Stomach smooth muscle (tissue), 2 donors: ENCODE measurements at regions not wholly inside any gene's neighbourhood (a gene's known extent, or its start where the extent isn't known, plus 50 kb on each side); places are given as distances from the start of the nearest gene placed in this dataset.

ENCODE experiments used
- H3K27ac ChIP-seq: one replicate; pipeline ENCODE4 v1.7.0; 2013; ENCODE audit warnings: mild to moderate bottlenecking, low read length, inconsistent platforms
- H3K27me3 ChIP-seq, 2 donors: one replicate each; pipeline ENCODE4 v1.7.0; 2013; ENCODE audit warnings: low read length in 2 of 2; ENCODE audit not compliant: insufficient read depth in 2 of 2, control insufficient read depth in 1 of 2
- H3K36me3 ChIP-seq, 2 donors: one replicate each; pipeline ENCODE4 v1.7.0; 2013; ENCODE audit warnings: low read length in 2 of 2; ENCODE audit not compliant: control insufficient read depth in 2 of 2, insufficient read depth in 2 of 2
- H3K4me1 ChIP-seq: one replicate; pipeline ENCODE4 v1.7.0; 2013; ENCODE audit warnings: low read length; ENCODE audit not compliant: control insufficient read depth, insufficient read depth
- H3K4me3 ChIP-seq, 2 donors: one replicate each; pipeline ENCODE4 v1.7.0; 2013; ENCODE audit warnings: low read length in 2 of 2
- H3K9ac ChIP-seq, 2 donors: one replicate each; pipeline ENCODE4 v1.7.0; 2013; ENCODE audit warnings: low read length in 2 of 2, mild to moderate bottlenecking in 1 of 2
- H3K9me3 ChIP-seq, 2 donors: one replicate each; pipeline ENCODE4 v1.7.0; 2013; ENCODE audit warnings: low read length in 2 of 2; ENCODE audit not compliant: control insufficient read depth in 2 of 2
- donor health status: healthy.
- donor health status: Pancreatic carcinoma.

DNA sequence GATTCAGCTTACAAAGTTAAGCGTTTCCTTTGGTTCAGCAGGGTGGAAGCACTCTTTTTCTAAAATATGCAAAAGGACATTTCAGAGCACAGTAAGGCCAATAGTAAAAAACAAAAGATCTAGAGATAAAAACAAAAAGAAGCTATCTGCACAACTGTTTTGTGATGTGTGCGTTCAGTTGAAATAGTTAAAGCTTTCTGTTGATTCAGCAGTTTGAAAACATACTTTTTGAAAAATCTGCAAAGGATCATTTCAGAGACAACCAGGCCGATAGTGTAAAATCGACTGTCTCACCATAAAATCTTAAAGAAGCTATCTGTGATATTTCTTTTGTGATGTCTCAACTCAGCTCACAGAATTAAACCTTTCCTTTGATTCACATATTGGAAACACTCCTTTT is 300.0 kb upstream of the ALG10B start:
- Histone ChIP-seq H3K4me3 (no peak overlapping the region), H3K36me3 (no peaks in the 10 kb centered on the region), H3K4me1 (no peaks in the 10 kb centered on the region), H3K9ac (no peak overlapping the region), H3K9me3 (peaks cover 0 to 3% of the 10 kb centered on the region in 2 donors), H3K27ac (no peak overlapping the region), H3K27me3 (no peaks in the 10 kb centered on the region)

DNA sequence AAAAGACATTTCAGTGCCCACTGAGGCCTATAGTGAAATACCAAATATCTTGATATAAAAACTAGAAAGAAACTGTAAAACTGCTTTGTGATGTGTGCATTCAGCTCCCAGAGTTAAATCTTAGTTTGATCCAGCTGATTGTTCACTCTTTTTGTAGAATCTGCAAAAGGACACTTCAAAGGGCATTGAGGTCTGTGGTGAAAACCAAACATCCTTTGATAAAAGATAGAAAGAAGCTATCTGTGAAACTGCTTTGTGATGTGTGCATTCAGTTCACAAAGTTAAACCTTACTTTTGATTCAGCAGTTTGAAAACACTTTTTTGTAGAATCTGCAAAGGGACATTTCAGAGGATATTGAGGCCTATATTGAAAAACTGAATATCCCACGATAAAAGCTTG is 290.7 kb upstream of the ALG10B start:
- no peaks in the 10 kb centered on the region for H3K27me3 ChIP-seq
- peaks cover 0 to 2% of the 10 kb centered on the region in 2 donors for H3K9me3 ChIP-seq
- H3K4me1 ChIP-seq: no peaks in the 10 kb centered on the region
- H3K36me3 ChIP-seq: no peaks in the 10 kb centered on the region
- H3K27ac ChIP-seq: no peak overlapping the region
- no peak overlapping the region for H3K4me3 ChIP-seq
- no peak overlapping the region for H3K9ac ChIP-seq

DNA sequence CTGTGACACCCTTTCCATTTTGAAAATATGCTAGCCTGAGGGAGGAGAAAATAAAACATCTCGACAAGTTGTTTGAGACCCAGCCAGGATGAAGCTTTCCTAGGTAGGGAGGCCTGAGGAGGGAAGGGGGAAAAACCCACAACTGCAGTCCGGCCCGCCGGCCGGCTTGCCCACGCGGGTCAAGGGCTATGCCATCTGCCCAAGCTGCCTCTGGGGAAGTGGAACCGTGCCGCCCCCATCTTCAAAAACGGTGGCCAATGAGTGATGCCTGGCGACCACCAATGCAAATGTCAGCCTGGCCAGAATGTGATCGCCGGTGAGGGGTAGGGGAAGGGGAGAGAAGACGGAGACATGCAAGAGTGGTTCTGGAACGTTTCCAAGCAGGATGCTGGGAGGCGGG is 263.5 kb upstream of the ALG10B start:
- H3K9me3 ChIP-seq: peaks cover 3 to 26% of the 10 kb centered on the region in 2 donors
- no peak overlapping the region for H3K4me3 ChIP-seq

DNA sequence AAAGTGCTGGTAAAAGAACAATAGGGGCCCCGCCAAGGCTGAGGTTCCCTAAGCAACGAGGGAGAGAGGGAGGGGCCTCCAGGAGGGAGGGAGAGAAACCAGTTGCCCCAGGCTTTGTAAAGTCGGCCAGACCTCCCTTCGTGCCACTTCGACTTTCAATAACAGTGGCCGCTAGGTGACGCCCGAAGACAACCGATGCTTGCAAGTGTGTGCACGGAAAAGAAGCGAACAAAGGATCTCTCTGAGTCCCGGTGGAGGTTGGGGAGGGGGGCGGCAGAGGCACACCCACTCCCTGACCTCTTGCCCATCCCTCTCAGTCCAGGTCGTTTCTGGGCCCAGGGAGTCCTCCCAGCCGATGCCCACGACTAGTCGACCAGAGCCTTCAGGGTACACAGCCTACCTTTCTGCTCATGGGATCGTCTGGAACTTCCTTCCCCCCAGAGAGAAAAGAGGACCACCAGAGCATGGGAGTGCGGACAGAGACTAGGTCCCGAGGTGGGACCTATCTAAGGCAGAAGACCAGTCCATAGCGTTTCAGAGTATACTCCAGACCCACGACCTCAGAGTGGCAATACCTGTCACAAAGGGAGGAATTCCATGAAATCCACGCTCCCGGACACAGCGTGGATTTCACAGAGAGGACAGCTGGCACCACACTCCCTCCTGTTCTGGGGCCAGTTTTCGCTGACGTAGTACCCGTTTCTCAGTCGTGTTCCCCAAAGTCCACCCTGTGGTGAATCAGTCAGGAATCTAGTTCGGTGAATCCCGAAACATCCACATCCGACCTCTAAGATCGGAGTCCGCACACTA is 262.7 kb upstream of the ALG10B start:
- no peaks in the 10 kb centered on the region for H3K27me3 ChIP-seq
- H3K4me1 ChIP-seq: no peaks in the 10 kb centered on the region
- H3K36me3 ChIP-seq: no peaks in the 10 kb centered on the region
- H3K4me3 ChIP-seq: no peak overlapping the region
- no peak overlapping the region for H3K9ac ChIP-seq
- H3K27ac ChIP-seq: no peak overlapping the region
- peaks cover 3 to 26% of the 10 kb centered on the region in 2 donors for H3K9me3 ChIP-seq

More for the DNA sequence above, 263.5 kb upstream of the ALG10B start:
- no peak overlapping the region for H3K9ac ChIP-seq
- H3K27ac ChIP-seq: no peak overlapping the region
- H3K27me3 ChIP-seq: no peaks in the 10 kb centered on the region
- H3K36me3 ChIP-seq: no peaks in the 10 kb centered on the region
- no peaks in the 10 kb centered on the region for H3K4me1 ChIP-seq

DNA sequence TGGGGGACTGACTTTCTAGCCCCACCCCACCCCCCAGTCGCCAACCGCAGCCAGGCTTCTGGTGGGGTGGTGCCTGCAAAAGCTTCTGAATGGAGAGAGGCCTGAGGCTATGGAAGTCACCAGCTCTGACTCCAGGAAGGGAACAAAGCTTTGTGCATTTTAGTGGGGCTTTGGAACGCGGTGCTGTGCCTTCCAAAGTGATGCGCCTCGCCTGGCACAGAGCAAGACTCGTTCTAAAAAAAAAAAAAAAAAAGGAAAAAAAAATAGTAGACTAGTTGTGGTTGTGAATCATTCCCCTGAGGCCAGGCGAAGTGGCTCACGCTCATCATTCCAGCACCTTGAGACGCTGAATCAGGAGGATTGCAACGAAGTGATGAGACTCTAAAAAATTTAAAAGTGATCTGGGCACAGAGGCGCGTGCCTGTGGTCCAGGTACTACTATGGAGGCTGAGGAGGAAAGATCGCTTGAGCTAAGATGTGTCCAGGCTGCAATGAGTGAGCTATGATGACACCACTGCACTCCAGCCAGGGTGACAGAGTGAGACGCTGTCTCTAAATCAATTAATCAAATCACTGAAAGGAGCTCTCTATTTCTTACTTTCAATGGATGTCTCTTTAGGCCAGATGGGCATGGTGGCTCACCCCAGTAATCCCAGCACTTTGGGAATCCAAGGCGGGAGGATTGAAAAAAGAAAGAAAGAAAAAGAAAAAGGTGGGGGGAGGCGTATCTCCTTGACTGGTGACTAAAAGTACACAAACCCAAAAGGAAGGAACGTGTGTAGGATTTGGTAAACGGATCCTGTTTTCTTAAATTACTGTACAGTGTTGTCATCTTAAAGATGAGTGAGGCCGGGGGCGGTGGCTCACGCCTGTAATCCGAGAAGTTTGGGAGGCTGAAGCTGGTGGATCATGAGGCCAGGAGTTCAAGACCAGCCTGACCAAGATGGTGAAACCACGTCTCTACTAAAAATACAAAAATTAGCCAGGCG is 259.6 kb upstream of the ALG10B start:
- H3K4me1 ChIP-seq: no peaks in the 10 kb centered on the region
- H3K36me3 ChIP-seq: no peaks in the 10 kb centered on the region
- H3K4me3 ChIP-seq: no peak overlapping the region
- H3K9ac ChIP-seq: no peak overlapping the region
- H3K27ac ChIP-seq: no peak overlapping the region
- H3K9me3 ChIP-seq: peaks cover 3 to 20% of the 10 kb centered on the region in 2 donors
- no peaks in the 10 kb centered on the region for H3K27me3 ChIP-seq

- no peaks in the 10 kb centered on the region for H3K4me1 ChIP-seq
- H3K27me3 ChIP-seq: no peaks in the 10 kb centered on the region
- no peak overlapping the region for H3K4me3 ChIP-seq
- no peak overlapping the region for H3K27ac ChIP-seq
- no peak overlapping the region for H3K9ac ChIP-seq
- no peaks in the 10 kb centered on the region for H3K9me3 ChIP-seq
- H3K36me3 ChIP-seq: no peaks in the 10 kb centered on the region
These were observed 216.9 kb upstream of the ALG10B start for GRCh38 chr12:38099686-38100085.

- H3K27me3 ChIP-seq: no peaks in the 10 kb centered on the region
- no peak overlapping the region for H3K4me3 ChIP-seq
- no peak overlapping the region for H3K9ac ChIP-seq
- H3K4me1 ChIP-seq: no peaks in the 10 kb centered on the region
- no peaks in the 10 kb centered on the region for H3K9me3 ChIP-seq
- no peaks in the 10 kb centered on the region for H3K36me3 ChIP-seq
- no peak overlapping the region for H3K27ac ChIP-seq
These were observed 214.8 kb upstream of the ALG10B start for GRCh38 chr12:38101753-38102152.

DNA sequence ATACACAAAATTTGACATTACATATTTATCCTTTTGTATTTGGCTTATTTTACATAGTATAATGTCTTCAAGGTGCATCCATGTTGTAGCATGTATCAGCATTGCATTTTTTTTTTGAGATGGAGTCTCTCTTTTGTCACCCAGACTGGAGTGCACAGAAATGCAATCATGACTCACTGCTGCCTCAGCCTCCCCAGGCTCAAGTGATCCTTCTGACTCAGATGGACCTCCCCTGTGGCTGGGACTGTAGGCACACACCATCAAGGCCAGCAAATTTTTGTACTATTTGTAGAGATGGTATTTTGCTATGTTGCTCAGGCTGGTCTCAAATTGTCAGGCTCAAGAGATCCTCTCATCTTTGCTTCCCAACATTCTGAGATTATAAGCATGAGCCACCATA is 214.4 kb upstream of the ALG10B start:
- no peak overlapping the region for H3K4me3 ChIP-seq
- no peaks in the 10 kb centered on the region for H3K9me3 ChIP-seq
- H3K27ac ChIP-seq: no peak overlapping the region
- no peaks in the 10 kb centered on the region for H3K4me1 ChIP-seq
- H3K36me3 ChIP-seq: no peaks in the 10 kb centered on the region
- no peak overlapping the region for H3K9ac ChIP-seq
- H3K27me3 ChIP-seq: no peaks in the 10 kb centered on the region

DNA sequence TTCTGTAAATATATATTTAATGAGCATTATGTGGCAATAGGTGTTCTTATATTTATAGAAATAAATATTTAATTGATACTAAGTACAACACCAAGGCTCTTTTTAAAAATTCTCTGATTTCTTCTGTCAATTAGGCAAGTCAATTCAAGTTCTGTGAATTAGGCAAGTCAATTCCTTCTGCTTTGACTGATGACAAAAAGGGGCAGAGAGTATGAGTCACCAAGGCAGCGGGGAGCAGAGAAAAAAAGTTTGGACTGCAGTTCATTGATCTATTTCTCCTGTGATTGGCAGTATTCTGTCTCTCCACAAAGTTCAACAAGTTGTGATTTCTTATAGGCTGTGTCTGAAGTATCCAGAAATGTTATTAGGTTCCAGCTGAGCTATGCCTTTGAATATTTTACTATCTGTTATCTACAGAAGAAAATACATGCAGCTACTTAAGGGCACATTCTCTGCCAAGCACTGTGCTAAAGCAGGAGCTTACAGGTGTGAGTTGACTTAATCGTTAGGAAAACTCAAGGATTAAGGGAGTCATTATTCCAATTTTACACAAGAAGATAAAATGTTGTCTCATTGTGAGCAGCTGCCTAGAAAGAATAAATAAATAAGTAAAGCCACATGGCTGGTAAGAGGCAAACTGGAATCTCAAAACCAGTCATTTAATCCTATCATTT is 206.4 kb upstream of the ALG10B start:
- Histone ChIP-seq H3K9me3 (no peaks in the 10 kb centered on the region), H3K27ac (no peak overlapping the region), H3K9ac (no peak overlapping the region), H3K4me1 (no peaks in the 10 kb centered on the region), H3K27me3 (no peaks in the 10 kb centered on the region), H3K4me3 (no peak overlapping the region), H3K36me3 (no peaks in the 10 kb centered on the region)

GRCh38 chr12:38113991-38114390 is 202.6 kb upstream of the ALG10B start:
- Histone ChIP-seq H3K27ac (no peak overlapping the region), H3K36me3 (no peaks in the 10 kb centered on the region), H3K4me3 (no peak overlapping the region), H3K27me3 (no peaks in the 10 kb centered on the region), H3K4me1 (no peaks in the 10 kb centered on the region), H3K9me3 (peaks cover 0 to 3% of the 10 kb centered on the region in 2 donors), H3K9ac (no peak overlapping the region)
